Mammary epithelial cell (primary cell): ENCODE measurements at regions not wholly inside any gene's neighbourhood (a gene's known extent, or its start where the extent isn't known, plus 50 kb on each side); places are given as distances from the start of the nearest gene placed in this dataset.
"Not testable (repeated sequence)": the region's sequence is repeated elsewhere in the genome, so short reads cannot be mapped to it uniquely, and the experiment has no call there.

Source experiments
- EZH2 ChIP-seq: IDR thresholded peaks from 2 replicates; pipeline ENCODE4 v1.6.1; 2012; ENCODE audit warnings: low read length, inconsistent platforms, borderline replicate concordance
- TF ChIP-seq, protein P1 (sequence below), 2 donors: IDR thresholded peaks in 1 of 2; conservative IDR thresholded peaks in 1 of 2; 2 replicates each; pipeline ENCODE4 v1.5.1; 2011 to 2012; ENCODE audit warnings: inconsistent platforms in 2 of 2, low read length in 2 of 2, mild to moderate bottlenecking in 2 of 2, control low read depth in 1 of 2, low read depth in 1 of 2; ENCODE audit not compliant: insufficient read depth in 1 of 2; ENCODE audit errors: extremely low read depth in 1 of 2

DNA sequence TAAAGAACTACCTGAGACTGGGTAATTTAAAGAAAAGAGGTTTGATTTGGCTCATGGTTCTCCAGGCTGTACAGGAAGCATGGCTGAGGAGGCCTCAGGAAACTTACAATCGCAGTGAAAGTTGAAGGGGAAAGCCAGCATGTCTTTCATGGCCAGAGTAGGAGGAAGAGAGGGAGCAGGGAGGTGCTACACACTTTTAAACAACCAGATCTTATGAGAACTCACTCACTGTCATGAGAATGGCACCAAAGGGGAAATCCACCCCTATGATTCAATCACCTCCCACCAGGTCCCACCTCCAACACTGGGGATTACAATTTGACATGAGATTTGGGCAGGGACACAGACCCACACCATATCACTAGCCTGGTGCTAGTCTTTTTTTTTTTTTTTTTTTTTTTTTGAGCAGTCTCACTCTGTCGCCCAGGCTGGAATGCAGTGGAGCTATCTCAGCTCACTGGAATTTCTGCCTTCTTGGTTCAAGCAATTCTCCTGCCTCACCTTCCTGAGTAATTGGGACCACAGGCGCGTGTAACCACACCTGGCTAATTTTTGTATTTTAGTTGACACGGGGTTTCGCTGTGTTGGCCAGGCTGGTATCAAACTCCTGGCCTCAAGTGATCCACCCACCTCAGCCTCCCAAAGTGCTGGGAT lies 56.4 kb upstream of the AUTS2 start:
- TF ChIP-seq, protein P1, sequence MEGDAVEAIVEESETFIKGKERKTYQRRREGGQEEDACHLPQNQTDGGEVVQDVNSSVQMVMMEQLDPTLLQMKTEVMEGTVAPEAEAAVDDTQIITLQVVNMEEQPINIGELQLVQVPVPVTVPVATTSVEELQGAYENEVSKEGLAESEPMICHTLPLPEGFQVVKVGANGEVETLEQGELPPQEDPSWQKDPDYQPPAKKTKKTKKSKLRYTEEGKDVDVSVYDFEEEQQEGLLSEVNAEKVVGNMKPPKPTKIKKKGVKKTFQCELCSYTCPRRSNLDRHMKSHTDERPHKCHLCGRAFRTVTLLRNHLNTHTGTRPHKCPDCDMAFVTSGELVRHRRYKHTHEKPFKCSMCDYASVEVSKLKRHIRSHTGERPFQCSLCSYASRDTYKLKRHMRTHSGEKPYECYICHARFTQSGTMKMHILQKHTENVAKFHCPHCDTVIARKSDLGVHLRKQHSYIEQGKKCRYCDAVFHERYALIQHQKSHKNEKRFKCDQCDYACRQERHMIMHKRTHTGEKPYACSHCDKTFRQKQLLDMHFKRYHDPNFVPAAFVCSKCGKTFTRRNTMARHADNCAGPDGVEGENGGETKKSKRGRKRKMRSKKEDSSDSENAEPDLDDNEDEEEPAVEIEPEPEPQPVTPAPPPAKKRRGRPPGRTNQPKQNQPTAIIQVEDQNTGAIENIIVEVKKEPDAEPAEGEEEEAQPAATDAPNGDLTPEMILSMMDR (conservative IDR thresholded peaks at IDR 0.05 in 1 of 2, IDR thresholded peaks at IDR 0.05 in 1 of 2; ENCODE audit: extremely low read depth in 1 of 2, insufficient read depth in 1 of 2, low read depth in 1 of 2, low read length in 2 of 2): not testable (repeated sequence)
- TF ChIP-seq EZH2: not testable (repeated sequence)
